ENCODE measurements at regions not wholly inside any gene's neighbourhood (a gene's known extent, or its start where the extent isn't known, plus 50 kb on each side); places are given as distances from the start of the nearest gene placed in this dataset.

DNA sequence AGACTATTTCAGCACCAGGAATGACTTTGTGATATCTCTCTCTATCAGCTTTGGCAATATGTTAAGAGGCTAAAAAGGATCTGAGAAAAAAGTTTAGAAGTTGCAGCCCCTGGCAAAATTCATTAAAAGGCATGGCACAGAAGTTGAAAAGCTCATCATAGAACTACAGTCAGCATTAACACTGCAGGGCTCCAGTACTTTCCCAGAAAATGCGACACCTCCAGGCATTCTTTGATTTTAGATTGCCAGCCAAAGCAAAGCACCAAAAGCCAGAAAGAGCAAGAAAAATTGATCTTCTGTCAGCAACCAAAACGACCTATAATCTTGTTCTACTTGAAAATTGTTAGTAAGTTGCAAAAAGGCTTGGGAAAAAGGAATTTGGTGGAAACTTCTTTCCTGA, 713.5 kb downstream of the FSCB start:
- no peak for TF ChIP-seq ZNF175 (tag by site-specific recombination; IDR thresholded peaks at IDR 0.05)
- no peak for TF ChIP-seq ZNF112 (tag by site-specific recombination; IDR thresholded peaks at IDR 0.05)
- no peak for TF ChIP-seq ZSCAN16 (tag by site-specific recombination; IDR thresholded peaks at IDR 0.05)
- no peak for TF ChIP-seq ZNF391 (tag by site-specific recombination; IDR thresholded peaks at IDR 0.05; ENCODE audit: borderline replicate concordance, low read depth)
- no peak for TF ChIP-seq ZNF747 (tag by site-specific recombination; IDR thresholded peaks at IDR 0.05)
- TF ChIP-seq ZNF114 (tag by site-specific recombination; IDR thresholded peaks at IDR 0.05): no peak
- TF ChIP-seq ZNF211 (tag by site-specific recombination; IDR thresholded peaks at IDR 0.05; ENCODE audit: low read depth): no peak
- no peak for TF ChIP-seq IKZF3 (tag by site-specific recombination; IDR thresholded peaks at IDR 0.05)
- TF ChIP-seq ZNF600 (tag by site-specific recombination; IDR thresholded peaks at IDR 0.05): no peak
- TF ChIP-seq GLI4 (tag by site-specific recombination; IDR thresholded peaks at IDR 0.05): no peak
- TF ChIP-seq SCRT2 (tag by site-specific recombination; IDR thresholded peaks at IDR 0.05): no peak
- TF ChIP-seq, protein P1, sequence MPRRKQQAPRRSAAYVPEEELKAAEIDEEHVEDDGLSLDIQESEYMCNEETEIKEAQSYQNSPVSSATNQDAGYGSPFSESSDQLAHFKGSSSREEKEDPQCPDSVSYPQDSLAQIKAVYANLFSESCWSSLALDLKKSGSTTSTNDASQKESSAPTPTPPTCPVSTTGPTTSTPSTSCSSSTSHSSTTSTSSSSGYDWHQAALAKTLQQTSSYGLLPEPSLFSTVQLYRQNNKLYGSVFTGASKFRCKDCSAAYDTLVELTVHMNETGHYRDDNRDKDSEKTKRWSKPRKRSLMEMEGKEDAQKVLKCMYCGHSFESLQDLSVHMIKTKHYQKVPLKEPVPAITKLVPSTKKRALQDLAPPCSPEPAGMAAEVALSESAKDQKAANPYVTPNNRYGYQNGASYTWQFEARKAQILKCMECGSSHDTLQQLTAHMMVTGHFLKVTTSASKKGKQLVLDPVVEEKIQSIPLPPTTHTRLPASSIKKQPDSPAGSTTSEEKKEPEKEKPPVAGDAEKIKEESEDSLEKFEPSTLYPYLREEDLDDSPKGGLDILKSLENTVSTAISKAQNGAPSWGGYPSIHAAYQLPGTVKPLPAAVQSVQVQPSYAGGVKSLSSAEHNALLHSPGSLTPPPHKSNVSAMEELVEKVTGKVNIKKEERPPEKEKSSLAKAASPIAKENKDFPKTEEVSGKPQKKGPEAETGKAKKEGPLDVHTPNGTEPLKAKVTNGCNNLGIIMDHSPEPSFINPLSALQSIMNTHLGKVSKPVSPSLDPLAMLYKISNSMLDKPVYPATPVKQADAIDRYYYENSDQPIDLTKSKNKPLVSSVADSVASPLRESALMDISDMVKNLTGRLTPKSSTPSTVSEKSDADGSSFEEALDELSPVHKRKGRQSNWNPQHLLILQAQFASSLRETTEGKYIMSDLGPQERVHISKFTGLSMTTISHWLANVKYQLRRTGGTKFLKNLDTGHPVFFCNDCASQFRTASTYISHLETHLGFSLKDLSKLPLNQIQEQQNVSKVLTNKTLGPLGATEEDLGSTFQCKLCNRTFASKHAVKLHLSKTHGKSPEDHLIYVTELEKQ (tag by site-specific recombination; IDR thresholded peaks at IDR 0.05; ENCODE audit: borderline replicate concordance): no peak
- TF ChIP-seq, protein P2, sequence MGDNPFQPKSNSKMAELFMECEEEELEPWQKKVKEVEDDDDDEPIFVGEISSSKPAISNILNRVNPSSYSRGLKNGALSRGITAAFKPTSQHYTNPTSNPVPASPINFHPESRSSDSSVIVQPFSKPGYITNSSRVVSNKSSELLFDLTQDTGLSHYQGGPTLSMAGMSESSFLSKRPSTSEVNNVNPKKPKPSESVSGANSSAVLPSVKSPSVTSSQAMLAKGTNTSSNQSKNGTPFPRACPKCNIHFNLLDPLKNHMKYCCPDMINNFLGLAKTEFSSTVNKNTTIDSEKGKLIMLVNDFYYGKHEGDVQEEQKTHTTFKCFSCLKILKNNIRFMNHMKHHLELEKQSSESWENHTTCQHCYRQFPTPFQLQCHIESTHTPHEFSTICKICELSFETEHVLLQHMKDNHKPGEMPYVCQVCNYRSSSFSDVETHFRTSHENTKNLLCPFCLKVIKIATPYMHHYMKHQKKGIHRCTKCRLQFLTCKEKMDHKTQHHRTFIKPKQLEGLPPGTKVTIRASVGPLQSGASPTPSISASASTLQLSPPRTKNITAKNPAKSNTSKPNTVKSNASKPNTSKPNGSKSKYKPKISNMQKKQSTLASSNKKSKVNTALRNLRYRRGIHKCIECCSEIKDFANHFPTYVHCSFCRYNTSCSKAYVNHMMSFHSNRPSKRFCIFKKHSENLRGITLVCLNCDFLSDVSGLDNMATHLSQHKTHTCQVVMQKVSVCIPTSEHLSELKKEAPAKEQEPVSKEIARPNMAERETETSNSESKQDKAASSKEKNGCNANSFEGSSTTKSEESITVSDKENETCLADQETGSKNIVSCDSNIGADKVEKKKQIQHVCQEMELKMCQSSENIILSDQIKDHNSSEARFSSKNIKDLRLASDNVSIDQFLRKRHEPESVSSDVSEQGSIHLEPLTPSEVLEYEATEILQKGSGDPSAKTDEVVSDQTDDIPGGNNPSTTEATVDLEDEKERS (tag by site-specific recombination; IDR thresholded peaks at IDR 0.05): no peak
- TF ChIP-seq BCL11B (tag by site-specific recombination; IDR thresholded peaks at IDR 0.05; ENCODE audit: low read depth): no peak
- no peak for TF ChIP-seq ZNF704 (tag by site-specific recombination; IDR thresholded peaks at IDR 0.05)
- no peak for TF ChIP-seq TCF7L2 (IDR thresholded peaks at IDR 0.05; ENCODE audit: borderline replicate concordance, low read depth, low read length)
- TF ChIP-seq, protein P3, sequence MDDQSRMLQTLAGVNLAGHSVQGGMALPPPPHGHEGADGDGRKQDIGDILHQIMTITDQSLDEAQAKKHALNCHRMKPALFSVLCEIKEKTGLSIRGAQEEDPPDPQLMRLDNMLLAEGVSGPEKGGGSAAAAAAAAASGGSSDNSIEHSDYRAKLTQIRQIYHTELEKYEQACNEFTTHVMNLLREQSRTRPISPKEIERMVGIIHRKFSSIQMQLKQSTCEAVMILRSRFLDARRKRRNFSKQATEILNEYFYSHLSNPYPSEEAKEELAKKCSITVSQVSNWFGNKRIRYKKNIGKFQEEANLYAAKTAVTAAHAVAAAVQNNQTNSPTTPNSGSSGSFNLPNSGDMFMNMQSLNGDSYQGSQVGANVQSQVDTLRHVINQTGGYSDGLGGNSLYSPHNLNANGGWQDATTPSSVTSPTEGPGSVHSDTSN (CRISPR knock-in tag; IDR thresholded peaks at IDR 0.05): no peak
- ChIA-PET POLR2A (no interaction called here), CTCF (no interaction called here)
- Histone ChIP-seq H3K4me3 (ENCODE audit: low read depth, low read length) (no peak overlapping the region), H3K9me3 (ENCODE audit: control insufficient read depth, insufficient read depth, low read depth, low read length) (no peaks in the 10 kb centered on the region), H3K36me3 (ENCODE audit: control insufficient read depth in 2 of 2, insufficient read depth in 1 of 2, low read length in 2 of 2) (no peaks in the 10 kb centered on the region), H3K27ac (ENCODE audit: extremely low read depth, low read depth, low read length) (no peak overlapping the region), H3K4me1 (ENCODE audit: control insufficient read depth, insufficient read depth, low read length) (no peaks in the 10 kb centered on the region)

DNA sequence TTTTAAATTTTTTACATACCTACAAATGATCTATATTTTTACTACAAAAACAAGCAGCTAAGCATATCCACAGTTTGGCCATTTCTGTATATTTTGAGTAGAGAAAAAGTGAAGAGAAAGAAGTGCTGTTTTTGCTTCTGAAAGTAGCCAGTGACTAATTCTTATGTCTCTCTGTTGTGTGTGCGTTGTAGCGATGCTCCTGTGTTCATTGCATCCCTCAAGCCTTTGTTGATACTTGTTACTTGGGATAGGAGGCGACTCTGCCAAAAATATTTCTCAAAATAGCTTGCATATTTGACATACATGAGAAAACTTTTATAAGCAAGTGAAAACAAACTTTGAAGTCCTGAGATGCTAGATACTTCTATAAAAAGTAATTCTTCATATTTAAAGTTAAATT, 714.1 kb downstream of the FSCB start:
- no peaks in the 10 kb centered on the region for H3K4me1 ChIP-seq (ENCODE audit: control insufficient read depth, insufficient read depth, low read length)
- ChIA-PET CTCF (interaction anchor here (0.7 kb wide), 1 partner anchor 11 kb away, joined by 3 read pairs; no protein-coding TSS in a partner anchor), POLR2A (no interaction called here)
- TF ChIP-seq GLIS1 (tag by site-specific recombination; IDR thresholded peaks at IDR 0.05) (no peak), ZNF837 (tag by site-specific recombination; IDR thresholded peaks at IDR 0.05) (no peak), KLF7 (tag by site-specific recombination; IDR thresholded peaks at IDR 0.05; ENCODE audit: borderline replicate concordance) (no peak), KLF17 (tag by site-specific recombination; IDR thresholded peaks at IDR 0.05) (no peak), ZNF146 (tag by site-specific recombination; IDR thresholded peaks at IDR 0.05) (no peak), ZNF211 (tag by site-specific recombination; IDR thresholded peaks at IDR 0.05; ENCODE audit: low read depth) (no peak)
- no peak overlapping the region for H3K4me3 ChIP-seq (ENCODE audit: low read depth, low read length)
- no peaks in the 10 kb centered on the region for H3K36me3 ChIP-seq (ENCODE audit: control insufficient read depth in 2 of 2, insufficient read depth in 1 of 2, low read length in 2 of 2)
- H3K9me3 ChIP-seq (ENCODE audit: control insufficient read depth, insufficient read depth, low read depth, low read length): no peaks in the 10 kb centered on the region
- H3K27ac ChIP-seq (ENCODE audit: extremely low read depth, low read depth, low read length): no peak overlapping the region

Data from HEK293 (cell line).